ENCODE measurements at regions not wholly inside any gene's neighbourhood (a gene's known extent, or its start where the extent isn't known, plus 50 kb on each side); places are given as distances from the start of the nearest gene placed in this dataset.

- TF ChIP-seq CTCF (IDR thresholded peaks at IDR 0.05; ENCODE audit: low read length) (no peak), EZH2 (IDR thresholded peaks at IDR 0.05; ENCODE audit: borderline replicate concordance, low read length) (no peak)
Measured at GRCh38 chr6:6984585-6985366, 123.0 kb upstream of the RREB1 start.
